G401.6 (cell line): ENCODE measurements at regions not wholly inside any gene's neighbourhood (a gene's known extent, or its start where the extent isn't known, plus 50 kb on each side); places are given as distances from the start of the nearest gene placed in this dataset.
"Not testable (repeated sequence)": the region's sequence is repeated elsewhere in the genome, so short reads cannot be mapped to it uniquely, and the experiment has no call there.

ENCODE experiments used
- FAIRE-seq: peaks from 2 replicates; lab custom pipeline; 2012; peaks lifted over from hg19 to GRCh38; lab: Jason Lieb, UNC

DNA sequence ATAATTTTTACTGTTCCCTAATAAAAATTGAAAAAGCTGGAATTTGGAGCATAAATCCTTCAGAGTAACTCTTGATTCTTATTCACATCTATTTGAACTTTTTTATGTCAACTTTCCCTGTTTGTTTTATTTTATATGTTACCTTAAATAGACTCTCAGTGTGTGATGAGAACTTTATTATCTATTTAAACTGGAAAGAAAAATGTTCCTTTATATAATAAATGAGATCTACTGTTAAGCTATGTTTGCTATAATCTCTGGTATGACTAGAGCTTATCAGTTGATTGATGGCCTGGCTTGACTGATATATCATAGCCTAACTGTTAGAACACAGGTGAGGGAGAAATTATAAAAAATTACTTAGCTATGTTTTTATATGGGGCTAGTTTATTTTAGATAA lies 330.6 kb upstream of the EPHA6 start:
- FAIRE-seq, result no peak

DNA sequence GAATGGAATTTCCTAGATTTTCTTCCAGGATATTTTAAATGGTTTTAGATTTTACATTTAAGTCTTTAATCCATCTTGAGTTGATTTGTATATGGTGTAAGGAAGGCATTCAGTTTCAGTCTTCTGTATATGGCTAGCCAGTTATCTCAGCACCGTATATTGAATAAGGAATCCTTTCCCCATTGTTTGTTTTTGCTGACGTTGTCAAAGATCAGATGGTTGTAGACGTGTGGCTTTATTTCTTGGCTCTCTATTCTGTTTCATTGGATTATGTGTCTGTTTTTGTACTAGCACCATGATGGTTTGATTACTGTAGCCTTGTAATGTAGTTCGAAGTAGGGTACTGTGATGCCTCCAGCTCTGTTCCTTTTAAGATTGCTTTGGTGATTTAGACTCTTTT lies 325.7 kb upstream of the EPHA6 start:
- no peak for FAIRE-seq

DNA sequence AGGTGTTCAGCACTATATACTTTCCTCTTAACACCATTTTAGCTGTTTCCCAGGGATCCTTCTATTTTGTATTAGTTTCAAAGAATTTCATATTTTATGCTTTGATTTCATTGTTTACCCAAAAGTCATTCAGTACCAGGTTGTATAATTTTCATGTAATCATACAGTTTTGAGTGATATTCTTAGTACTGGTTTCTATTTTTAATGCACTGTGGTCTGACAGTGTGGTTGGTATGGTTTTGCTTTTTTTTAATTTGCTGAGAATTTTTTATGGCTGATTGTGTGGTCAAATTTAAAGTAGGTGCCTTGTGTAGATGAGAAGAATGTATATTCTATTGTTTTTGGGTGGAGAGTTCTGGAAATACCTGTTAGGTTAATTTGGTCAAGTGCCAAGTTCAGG lies 323.4 kb upstream of the EPHA6 start:
- no peak for FAIRE-seq

DNA sequence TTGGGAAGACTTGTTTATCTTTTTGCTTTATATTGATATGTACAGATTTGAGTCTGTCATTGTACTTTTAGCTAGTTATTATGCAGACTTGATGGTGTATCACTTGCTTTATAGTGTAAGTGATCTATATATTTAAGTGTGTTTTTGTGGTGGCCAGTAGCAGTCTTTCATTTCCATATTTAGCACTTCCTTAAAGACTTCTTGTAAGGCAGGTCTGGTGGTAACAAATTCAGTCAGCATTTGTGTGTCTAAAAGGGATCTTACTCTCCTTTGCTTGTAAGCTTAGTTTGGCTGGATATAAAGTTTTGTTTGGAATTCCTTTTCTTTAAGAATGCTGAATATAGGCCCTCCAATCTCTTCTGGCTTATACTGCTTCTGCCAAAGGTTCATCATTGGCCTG lies 322.5 kb upstream of the EPHA6 start:
- no peak for FAIRE-seq

DNA sequence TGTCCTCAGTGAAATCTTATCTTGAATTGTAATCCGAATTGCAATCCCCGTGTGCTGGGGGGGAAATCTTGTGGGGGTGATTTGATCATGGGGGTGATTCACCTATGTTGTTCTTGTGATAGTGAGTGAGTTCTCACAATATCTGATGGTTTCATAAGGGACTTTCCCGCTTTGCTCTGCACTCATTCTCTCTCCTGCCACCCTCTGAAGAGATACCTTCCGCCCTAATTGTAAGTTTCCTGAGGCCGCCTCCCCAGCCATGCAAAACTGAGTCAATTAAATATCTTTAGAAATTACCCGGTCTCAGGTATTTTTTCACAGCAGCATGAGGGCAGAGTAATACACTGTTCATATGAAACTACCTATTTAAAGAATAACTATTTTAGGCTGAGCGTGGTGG lies 304.1 kb upstream of the EPHA6 start:
- FAIRE-seq, result no peak

DNA sequence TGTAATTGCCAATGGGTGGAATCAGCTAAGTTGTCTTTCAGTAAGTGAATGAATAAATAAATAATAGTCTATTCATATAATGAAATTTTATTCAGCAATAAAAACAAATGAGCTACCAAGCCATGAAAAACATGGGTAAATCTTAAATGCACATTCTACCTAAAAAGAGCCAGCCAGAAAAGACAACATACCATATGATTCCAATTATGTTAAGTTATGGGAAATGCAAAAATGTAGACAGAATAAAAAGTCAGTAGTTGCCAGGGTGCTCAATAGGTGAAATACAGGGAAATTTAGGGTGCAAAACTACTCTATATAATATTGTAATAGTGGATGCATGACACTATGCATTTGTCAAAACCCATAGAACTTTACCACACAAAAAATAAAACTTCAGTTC lies 277.2 kb upstream of the EPHA6 start:
- FAIRE-seq, result no peak

DNA sequence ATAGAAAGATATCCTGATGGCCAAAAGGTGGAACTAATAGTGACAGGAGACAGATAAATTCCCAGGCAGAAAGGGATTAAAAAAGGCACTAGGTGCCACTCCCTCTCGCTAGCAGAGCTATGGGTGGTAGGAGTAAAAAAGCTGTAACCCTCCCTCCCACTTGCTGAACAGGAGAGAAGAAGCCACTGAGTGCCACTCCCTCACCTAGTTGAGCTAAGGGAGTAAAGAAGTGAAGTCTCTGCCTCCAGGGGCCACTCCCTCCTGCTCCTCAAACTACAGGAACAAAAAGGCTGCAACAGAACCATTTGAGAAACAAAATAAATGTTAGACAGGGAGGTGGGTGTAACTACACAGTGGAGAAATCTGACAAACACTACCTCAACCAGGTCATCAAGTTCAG lies 276.2 kb upstream of the EPHA6 start:
- no peak for FAIRE-seq

DNA sequence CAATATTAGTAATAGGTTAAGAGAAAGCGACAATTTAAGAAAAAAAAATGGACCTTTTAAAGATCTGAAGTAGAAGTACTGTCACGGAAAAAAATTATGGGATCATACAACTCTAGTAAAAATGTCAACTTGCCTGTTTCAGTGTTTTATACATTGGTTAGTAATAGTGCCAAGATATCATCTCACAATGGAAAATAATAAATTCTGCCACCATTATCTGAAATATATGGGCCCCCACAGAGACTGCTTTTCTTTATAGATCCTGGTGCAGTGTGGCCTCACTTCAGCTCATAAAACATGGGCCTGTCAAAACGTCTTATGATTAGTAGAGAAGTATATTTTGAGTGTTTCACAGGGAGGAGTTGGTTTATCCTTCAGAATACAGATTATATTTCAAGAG lies 266.3 kb upstream of the EPHA6 start:
- FAIRE-seq, result no peak

DNA sequence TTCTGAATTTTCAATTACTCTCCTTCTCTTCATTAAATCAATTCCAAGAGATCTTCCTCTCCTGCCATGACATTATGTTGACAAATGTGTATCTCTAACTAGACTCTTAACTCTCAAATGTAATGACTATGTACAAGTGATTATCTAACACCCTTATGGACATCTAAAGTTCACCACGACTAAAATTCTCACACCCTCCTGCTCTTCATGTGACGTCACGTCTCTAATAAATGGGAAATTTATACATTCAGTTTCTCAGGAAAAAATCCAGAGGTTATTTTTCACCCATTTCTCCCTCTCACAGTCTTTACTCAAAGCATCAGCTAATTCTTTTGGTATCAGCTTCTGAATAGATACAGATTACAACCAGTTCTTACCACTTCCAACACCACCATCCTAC lies 237.5 kb upstream of the EPHA6 start:
- FAIRE-seq, result no peak

DNA sequence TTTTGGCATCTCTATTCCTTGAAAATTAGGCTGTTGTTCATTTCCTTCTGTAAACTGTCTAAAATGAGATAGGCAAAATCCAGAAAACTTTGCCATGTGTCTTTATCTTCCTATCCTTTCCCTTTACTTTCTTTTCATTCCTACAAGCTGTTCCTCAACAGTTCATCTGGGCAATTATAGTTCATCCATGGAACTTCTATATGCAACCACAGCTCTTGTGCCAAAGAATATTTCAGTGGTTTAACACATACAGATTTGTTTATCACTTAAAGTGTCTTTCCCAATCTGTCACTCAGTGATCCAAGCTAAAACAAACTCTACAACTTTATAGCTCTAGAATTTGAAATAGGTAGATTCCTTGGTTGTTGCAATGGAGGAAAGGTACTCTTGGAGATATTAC lies 230.3 kb upstream of the EPHA6 start:
- no peak for FAIRE-seq

DNA sequence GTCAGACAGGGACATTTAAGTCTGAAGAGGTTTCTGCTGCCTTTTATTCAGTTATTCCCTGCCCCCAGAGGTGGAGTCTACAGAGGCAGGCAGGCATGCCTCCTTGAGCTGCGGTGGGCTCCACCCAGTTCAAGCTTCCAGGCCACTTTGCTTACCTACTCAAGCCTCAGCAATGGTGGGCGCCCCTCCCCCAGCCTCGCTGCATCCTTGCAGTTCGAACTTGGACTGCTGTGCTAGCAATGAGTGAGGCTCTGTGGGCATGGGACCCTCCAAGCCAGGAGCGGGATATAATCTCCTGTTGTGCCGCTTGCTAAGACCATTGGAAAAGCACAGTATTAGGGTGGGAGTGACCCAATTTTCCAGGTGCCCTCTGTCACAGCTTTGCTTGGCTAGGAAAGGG lies 207.5 kb upstream of the EPHA6 start:
- not testable (repeated sequence) for FAIRE-seq

DNA sequence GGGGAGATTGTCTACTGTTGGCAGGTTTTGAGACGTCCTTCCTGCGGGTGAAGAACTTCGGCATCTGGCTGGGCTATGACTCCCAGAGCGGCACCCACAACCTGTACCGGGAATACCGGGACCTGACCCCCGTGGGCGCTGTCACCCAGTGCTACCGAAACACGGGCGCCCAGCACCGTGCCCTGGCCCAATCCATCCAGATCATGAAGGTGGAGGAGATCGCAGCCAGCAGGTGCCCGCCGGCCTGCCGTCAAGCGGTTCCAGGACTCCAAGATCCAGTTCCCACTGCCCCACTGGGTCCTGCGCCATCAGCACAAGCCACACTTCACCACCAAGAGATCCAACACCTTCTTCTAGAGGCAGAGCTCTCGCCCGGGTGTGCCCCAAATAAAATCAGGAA lies 194.9 kb upstream of the EPHA6 start:
- no peak for FAIRE-seq

DNA sequence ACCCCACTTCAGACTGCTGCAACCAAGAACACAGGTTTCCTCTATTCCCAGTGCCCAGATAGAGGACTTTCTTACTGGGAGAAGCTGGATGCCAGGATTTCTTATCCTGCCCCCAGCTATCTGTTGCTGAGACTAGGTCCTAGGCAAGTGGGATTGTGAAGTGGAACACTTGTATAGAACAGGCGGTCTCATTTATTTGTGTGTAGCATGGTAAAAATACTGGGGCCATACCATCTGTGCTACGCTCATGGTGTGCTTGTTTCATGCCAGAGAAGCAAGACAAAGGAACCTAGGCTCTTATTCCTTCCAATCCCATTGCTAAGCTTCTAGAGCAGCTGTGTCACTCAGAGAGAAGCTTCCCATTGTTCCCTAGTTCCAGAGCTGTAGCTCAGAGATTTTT lies 191.5 kb upstream of the EPHA6 start:
- FAIRE-seq, result no peak

DNA sequence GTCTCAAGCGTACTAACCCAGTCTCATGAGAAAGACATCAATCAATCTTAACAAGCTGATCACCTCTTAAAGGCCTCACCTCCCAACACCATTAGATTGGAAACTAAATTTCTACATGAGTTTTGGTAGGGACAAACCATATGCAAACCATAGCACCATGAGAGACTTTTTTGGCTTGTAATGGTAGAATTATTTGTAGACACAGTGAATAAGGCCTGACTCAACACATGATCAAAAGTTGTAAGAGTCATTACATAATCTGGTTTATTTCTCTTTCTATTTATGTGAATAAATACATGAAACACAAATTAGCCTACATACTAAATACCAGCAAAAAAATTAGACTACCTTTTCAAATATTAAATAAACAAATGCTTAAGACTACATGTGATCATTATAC lies 183.3 kb upstream of the EPHA6 start:
- no peak for FAIRE-seq

DNA sequence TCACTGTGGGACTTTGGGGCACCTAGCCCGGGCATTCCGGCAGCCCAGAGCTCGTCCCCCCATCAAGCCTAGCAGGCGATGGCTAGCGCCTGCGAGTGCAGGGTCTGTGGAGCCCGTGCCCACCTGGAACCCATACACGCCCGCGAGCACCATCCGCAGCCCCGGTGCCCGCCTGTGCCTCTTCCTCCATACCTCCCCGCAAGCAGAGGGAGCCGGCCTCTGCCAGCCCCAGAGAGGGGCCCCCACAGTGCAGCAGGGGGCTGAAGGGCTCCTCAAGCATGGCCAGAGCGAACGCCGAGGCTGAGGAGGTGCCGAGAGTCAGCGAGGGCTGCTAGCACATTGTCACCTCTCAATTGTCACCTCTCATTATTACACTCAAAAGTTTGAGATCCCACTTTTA lies 167.8 kb upstream of the EPHA6 start:
- FAIRE-seq, result no peak

DNA sequence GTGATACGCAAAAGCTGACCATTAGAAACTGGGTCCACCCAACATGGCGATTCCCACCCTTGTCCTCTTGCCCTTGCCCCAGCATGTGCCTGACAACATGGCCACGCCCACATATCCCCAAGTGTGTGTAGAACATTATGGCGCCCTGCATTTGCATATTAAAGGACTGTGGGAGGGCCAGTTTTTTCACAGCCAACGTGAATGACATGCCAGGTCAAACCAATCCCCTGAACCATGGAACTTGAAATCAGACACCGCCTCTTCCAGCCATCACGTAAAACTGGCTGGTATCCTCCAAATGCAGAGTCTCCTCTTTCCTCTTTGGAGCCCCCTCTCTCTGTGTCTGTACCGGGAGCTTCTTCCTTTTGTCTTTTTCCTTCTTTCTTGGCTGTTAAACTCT lies 156.7 kb upstream of the EPHA6 start:
- no peak for FAIRE-seq

DNA sequence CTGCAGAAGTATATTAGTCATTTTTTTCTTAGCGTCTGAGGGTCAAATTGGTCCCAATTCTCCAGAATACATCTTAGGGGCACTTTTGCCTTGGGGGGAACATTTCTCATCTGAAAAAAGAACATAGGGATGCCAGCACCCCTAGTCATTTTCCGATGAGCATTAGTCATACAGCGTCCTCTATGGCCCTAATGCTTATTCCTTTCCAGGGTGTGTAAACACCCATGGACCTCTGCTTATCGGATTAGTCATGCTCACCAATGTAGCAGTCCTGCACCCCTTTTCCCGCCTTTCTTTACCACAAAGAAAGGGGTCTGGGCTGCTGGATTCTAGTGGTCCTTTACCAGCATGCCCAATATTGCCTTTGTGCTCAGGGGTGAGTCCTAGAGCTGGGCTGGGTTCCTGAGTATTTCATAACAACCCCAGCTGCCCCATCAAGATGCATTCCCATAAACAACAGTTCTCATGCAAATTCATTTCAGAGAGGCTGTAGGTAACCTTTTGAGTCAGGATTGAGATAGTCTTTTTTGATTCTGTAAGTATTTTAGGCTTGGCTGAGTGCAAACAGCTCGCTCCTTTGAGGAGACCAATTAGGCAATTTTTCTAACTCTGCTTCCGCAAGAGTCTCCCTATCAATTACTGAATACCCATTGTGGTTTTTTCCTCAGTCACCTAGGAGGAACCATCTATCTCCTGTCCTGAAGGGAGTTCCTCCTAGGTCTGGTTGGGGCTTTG lies 142.4 kb upstream of the EPHA6 start:
- FAIRE-seq, result not testable (repeated sequence)

DNA sequence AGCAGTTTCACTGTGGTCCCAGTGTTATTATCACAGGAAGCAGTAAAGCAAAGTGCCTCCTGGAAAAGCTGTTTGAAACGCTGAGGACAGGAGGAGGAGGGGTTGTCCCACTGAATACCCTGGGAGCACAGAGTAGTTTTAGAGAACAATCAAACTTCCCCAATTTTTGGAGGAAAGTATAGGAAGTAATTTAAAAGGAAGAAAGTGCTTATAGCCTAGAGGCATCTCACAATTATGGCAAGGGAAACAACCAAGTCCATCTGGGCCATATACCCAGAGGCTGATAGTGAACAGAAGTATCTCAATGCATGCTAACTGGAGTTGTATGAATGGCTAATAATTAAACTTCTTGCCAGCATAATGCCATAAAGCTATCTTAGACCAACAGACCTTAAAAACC lies 137.2 kb upstream of the EPHA6 start:
- FAIRE-seq, result no peak

DNA sequence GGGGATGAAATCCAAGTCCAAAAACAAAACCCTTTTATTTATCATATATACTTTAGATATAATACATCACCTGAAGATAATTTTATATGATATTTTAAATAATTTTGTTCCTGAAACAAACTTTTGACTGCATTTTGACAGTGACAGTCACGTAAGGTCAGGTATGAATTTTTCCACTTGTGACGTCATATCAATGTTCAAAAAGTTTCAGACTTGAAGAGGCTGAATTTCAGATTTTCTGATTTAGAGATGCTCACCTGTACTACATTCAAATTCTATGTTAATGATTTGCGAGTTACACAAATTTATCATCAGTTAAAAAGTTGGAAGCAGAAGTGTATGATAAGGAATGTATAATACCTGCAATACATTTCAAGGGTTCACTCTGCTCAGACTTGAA lies 136.1 kb upstream of the EPHA6 start:
- FAIRE-seq, result no peak

DNA sequence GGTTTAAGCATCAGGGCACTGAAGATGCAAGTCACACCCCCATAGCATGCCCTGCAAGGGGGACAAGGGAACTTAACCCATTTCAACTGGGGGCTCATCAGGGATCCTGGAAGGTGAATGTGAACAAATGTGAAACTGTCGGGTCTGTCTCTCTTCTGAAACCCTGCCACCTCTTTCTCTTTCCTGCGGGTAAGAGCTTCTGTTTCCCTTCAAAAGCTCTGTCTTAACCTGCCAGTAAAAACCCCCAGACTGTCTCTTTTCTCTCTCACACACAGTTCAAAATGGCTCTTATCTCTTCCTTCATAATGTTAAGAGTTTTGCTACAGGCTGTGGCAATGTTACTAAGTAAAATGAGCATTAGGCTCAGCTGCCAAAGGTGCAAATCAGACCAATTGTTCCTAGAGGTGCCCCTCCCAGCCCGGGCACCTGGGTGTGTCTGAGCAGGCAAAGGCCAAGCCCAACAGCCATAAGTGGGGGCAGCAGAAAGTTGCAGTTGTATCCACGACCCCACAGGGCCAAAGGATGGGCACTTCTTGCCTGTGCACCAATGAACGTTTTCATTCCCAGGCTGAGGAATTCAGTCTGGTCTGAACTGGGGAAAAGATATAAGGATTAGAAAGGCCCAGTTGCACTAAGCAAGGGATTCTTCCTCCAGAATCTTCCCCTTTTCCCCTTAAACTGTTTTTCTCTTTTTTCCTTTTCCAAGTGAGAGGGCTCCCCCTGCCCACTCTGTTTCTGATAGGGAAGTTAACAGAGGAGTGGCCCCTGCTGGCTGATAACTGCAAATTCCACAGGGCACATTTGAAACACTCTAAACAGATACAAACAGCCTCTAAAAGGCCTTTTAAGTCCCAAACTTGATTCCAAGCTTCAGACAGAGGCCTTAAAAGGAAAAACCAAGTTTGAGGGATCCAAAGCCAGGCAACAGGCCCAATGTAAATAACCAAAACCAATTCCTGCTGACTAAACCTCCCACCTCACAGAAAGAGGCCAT lies 113.8 kb upstream of the EPHA6 start:
- no peak for FAIRE-seq

DNA sequence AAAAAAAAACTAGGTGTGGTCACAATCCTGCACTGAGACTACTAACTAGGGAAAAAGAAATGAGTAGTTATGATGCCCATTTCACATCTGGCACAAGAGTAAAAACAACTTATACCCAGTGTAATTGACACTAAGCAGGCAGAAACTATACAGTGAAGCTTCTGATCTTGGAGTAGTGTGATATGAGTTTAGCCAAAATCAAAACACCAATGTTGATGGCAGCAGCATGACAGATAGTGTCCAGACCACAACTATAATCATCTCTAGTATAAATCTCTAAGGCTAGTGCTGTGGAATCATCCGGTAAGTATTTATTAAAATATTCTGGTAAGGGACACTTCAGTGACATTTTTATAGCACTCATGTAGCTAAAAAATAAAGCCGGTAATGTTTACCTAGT lies 108.5 kb upstream of the EPHA6 start:
- FAIRE-seq, result no peak

DNA sequence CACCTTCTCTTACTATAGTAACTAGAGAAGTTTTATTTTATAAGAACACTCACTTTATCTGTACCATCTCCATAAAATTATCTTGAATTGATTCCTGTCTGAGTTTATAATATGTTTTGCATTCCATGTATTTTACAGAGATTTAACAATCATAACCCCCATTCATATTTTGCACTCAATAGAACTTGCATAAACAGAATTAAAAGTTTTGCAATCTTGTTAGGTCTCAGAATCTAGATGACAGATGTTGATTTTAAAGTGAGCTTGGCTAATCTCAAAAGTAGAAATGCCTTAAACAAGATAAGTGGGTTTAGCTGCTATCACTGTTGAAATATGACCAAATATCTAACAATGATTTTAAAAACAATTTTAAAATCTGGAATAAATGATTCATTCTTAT lies 107.9 kb upstream of the EPHA6 start:
- FAIRE-seq, result no peak

DNA sequence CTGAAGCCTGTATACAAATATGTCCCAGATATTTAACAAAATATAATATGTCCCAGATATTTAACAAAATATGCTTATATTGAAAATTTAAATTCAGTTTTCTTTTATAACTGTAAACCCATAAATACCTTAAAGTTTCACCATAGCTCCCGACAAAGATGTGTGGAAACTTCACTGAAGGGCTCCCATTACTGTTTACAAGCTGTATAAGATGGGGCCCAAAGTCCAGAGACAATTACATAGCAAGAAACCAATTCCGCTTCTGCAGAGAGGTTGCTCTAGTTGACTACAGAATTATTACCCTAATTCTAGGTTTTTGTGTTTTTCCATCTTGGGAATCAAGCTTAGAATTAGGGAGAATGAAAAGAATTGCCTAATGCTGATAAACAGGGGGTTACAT lies 102.6 kb upstream of the EPHA6 start:
- no peak for FAIRE-seq

DNA sequence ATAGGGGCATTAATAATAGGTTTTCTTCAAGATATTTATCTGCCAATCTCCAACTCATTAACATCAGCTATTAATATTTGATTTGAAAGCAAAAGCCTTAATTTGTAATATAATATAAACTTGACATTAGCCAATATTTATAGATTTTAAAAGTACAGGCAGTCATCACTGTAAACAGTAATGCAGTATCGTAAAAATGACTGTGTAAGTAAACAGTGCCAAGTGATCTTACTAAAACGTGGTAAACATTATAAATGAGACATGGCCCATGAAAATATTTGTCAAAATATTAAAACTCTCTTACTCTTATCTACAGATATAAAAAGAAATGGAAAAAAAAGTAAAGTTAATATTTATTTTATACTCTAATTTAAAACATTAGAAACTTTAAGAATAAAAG lies 101.6 kb upstream of the EPHA6 start:
- no peak for FAIRE-seq
